Smooth muscle cell (in vitro differentiated cells): ENCODE measurements at regions not wholly inside any gene's neighbourhood (a gene's known extent, or its start where the extent isn't known, plus 50 kb on each side); places are given as distances from the start of the nearest gene placed in this dataset.

Experiments
- DNase-seq: peaks from one replicate; lab custom pipeline; 2025; ENCODE audit not compliant: unreplicated experiment; lab: John Stamatoyannopoulos, UW
- H2AFZ ChIP-seq: fragments of 200-600 bp; sonication (generic); 2 replicates; pipeline ENCODE4 v1.6.0; 2016; ENCODE audit warnings: antibody characterized with exemption, low read depth, mild to moderate bottlenecking
- H3F3A ChIP-seq: fragments of 200-600 bp; sonication (generic); 2 replicates; pipeline ENCODE4 v1.6.0; 2017; ENCODE audit warnings: antibody characterized with exemption, low read depth
- H3K27ac ChIP-seq: fragments of 200-600 bp; sonication (generic); 2 replicates; pipeline ENCODE4 v1.5.1; 2016; ENCODE audit warnings: low read depth, mild to moderate bottlenecking
- H3K27me3 ChIP-seq: fragments of 200-600 bp; sonication (generic); 2 replicates; pipeline ENCODE4 v1.6.1; 2016; ENCODE audit warnings: low read depth, mild to moderate bottlenecking
- H3K36me3 ChIP-seq: fragments of 200-600 bp; sonication (generic); 2 replicates; pipeline ENCODE4 v1.5.1; 2016; ENCODE audit warnings: low read depth
- H3K4me1 ChIP-seq: fragments of 200-600 bp; sonication (generic); 2 replicates; pipeline ENCODE4 v1.5.1; 2016; ENCODE audit warnings: low read depth
- H3K4me2 ChIP-seq: fragments of 200-600 bp; sonication (generic); 2 replicates; pipeline ENCODE4 v1.6.0; 2016; ENCODE audit warnings: mild to moderate bottlenecking
- H3K4me3 ChIP-seq: fragments of 200-600 bp; sonication (generic); 2 replicates; pipeline ENCODE4 v1.5.1; 2016; ENCODE audit warnings: mild to moderate bottlenecking
- H3K79me2 ChIP-seq: fragments of 200-600 bp; sonication (generic); 2 replicates; pipeline ENCODE4 v1.6.0; 2016; ENCODE audit warnings: low read depth, mild to moderate bottlenecking
- H3K9ac ChIP-seq: fragments of 200-600 bp; sonication (generic); 2 replicates; pipeline ENCODE4 v1.6.0; 2016; ENCODE audit warnings: low read depth
- H3K9me3 ChIP-seq: fragments of 200-600 bp; sonication (generic); replicated peaks from 2 replicates; pipeline ENCODE4 v1.5.1; 2016; ENCODE audit warnings: low read depth
- H4K20me1 ChIP-seq: fragments of 200-600 bp; sonication (generic); 2 replicates; pipeline ENCODE4 v1.6.0; 2016; ENCODE audit warnings: low read depth
- WGBS: methylation state at CpG from one replicate; pipeline ENCODE4 v1.1.7; 2016; ENCODE audit warnings: low lambda C conversion rate; 5-methylcytosine and 5-hydroxymethylcytosine counted together
- TF ChIP-seq, protein P1 (sequence below): fragments of 200-600 bp; sonication (generic); IDR thresholded peaks from 2 replicates; pipeline ENCODE4 v1.5.1; 2017; ENCODE audit warnings: borderline replicate concordance, mild to moderate bottlenecking, antibody characterized with exemption; ENCODE audit not compliant: insufficient read depth, poor library complexity, severe bottlenecking

DNA sequence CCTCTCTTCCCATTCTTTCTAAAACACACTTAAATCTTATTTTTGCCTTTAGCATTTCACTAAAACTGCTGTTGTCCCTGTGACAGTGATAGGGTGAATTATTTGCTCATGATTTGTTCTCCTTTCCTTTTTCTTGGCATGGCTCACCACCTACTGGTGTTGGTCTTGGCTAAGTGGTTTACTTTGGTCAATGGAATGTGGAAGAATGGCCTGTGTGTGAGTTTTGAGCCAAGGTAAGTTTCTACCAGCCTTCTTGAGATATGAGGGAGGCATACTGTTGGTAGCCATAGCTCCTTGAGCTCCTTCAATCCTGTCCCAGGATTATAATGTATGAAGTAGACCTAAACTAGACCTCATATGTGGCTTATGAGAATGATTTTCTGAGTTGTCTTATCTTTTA lies 506.3 kb upstream of the RAG2 start:
- no peaks in the 10 kb centered on the region for H3K9me3 ChIP-seq
- no peak for DNase-seq
- H3K9ac ChIP-seq: no peak overlapping the region
- no peaks in the 10 kb centered on the region for H3K36me3 ChIP-seq
- H3F3A ChIP-seq: no peaks in the 10 kb centered on the region
- H4K20me1 ChIP-seq: no peaks in the 10 kb centered on the region
- TF ChIP-seq, protein P1, sequence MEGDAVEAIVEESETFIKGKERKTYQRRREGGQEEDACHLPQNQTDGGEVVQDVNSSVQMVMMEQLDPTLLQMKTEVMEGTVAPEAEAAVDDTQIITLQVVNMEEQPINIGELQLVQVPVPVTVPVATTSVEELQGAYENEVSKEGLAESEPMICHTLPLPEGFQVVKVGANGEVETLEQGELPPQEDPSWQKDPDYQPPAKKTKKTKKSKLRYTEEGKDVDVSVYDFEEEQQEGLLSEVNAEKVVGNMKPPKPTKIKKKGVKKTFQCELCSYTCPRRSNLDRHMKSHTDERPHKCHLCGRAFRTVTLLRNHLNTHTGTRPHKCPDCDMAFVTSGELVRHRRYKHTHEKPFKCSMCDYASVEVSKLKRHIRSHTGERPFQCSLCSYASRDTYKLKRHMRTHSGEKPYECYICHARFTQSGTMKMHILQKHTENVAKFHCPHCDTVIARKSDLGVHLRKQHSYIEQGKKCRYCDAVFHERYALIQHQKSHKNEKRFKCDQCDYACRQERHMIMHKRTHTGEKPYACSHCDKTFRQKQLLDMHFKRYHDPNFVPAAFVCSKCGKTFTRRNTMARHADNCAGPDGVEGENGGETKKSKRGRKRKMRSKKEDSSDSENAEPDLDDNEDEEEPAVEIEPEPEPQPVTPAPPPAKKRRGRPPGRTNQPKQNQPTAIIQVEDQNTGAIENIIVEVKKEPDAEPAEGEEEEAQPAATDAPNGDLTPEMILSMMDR: no peak
- H2AFZ ChIP-seq: no peak overlapping the region
- no peak overlapping the region for H3K4me2 ChIP-seq
- H3K79me2 ChIP-seq: no peaks in the 10 kb centered on the region
- no peaks in the 10 kb centered on the region for H3K27me3 ChIP-seq
- H3K4me1 ChIP-seq: no peaks in the 10 kb centered on the region
- H3K4me3 ChIP-seq: no peak overlapping the region
- no peak overlapping the region for H3K27ac ChIP-seq

DNA sequence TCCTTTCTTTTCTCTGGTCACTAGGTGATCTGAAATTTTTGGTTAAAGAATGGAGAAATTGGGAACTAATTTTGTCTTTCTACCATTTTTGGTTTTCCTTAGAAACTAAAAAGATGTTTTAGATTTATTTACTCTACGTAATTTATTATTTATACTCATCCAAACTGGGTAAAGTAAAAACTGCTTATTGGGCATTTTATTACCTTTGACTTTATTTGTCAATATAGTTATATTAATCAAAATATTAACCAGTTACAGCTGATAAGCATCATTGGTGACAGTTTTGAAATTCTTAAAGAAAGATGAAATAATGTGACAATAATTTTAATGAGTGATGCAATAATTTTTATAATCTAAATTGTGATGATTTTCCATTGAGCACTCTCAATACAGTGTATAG lies 502.0 kb upstream of the RAG2 start:
- H3K27ac ChIP-seq: no peak overlapping the region
- H3K9me3 ChIP-seq: no peaks in the 10 kb centered on the region
- TF ChIP-seq, protein P1: no peak
- no peak overlapping the region for H2AFZ ChIP-seq
- DNase-seq: no peak
- no peaks in the 10 kb centered on the region for H3F3A ChIP-seq
- H3K36me3 ChIP-seq: no peaks in the 10 kb centered on the region
- H3K79me2 ChIP-seq: no peaks in the 10 kb centered on the region
- WGBS: 93% methylated on average over 1 of the region's 1 CpG
- H3K4me3 ChIP-seq: no peak overlapping the region
- no peaks in the 10 kb centered on the region for H3K4me1 ChIP-seq
- H3K9ac ChIP-seq: no peak overlapping the region
- no peaks in the 10 kb centered on the region for H4K20me1 ChIP-seq
- H3K27me3 ChIP-seq: no peaks in the 10 kb centered on the region
- no peak overlapping the region for H3K4me2 ChIP-seq

DNA sequence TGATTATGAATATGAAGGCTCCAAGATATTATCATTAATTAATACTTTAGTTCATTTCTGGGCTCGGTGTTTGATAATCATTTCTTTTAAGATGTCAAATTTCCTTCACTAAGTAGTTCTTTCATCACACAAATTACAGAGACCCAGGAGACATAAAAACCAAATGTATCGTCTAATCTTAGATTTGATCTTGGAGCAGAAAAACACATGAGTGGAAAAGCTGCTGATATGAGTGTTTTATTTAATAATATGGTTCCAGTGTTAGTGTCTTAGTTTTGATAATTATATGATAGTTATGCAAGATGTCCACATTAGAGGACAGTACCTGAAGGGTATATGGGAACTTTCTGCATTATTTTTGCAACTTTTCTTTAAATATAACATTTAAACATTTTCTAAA lies 494.5 kb upstream of the RAG2 start:
- Histone ChIP-seq H2AFZ (no peak overlapping the region), H3K4me3 (no peak overlapping the region), H3K4me1 (no peaks in the 10 kb centered on the region), H3K4me2 (no peak overlapping the region), H3K79me2 (no peaks in the 10 kb centered on the region), H3K27ac (no peak overlapping the region), H3K9me3 (no peaks in the 10 kb centered on the region), H4K20me1 (no peaks in the 10 kb centered on the region), H3K9ac (no peak overlapping the region), H3K27me3 (peaks cover 3% of the 10 kb centered on the region), H3F3A (no peaks in the 10 kb centered on the region), H3K36me3 (no peaks in the 10 kb centered on the region)
- DNase-seq: no peak
- TF ChIP-seq, protein P1: no peak
- WGBS: 86% methylated on average over 2 of the region's 2 CpGs

DNA sequence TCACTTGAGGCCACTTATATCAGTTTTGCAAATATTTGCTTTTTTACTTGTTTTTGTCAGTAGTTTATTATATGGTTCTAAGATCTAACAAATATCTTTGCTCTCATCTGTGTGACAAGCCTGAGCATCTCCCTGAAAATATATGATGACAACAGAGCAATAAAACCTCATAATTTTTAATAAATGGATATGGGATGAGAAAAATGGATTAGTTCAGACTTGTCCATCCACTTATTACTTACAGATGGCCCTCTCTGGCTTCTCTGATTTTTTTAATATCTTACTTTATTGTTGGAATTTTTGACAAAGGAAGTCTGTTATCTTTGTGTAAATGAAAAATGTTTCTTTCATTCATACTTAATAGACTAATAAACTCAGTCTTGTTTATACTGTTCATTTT lies 491.4 kb upstream of the RAG2 start:
- Histone ChIP-seq H4K20me1 (no peaks in the 10 kb centered on the region), H3K9me3 (no peaks in the 10 kb centered on the region), H3F3A (no peaks in the 10 kb centered on the region), H3K9ac (no peak overlapping the region), H3K4me2 (no peak overlapping the region), H3K4me1 (no peaks in the 10 kb centered on the region), H3K27ac (no peak overlapping the region), H3K27me3 (peaks cover 7% of the 10 kb centered on the region), H3K4me3 (no peak overlapping the region), H3K79me2 (no peaks in the 10 kb centered on the region), H3K36me3 (no peaks in the 10 kb centered on the region), H2AFZ (peak overlapping the region; percentile 5)
- TF ChIP-seq, protein P1: no peak
- no peak for DNase-seq
